ENCODE measurements at regions not wholly inside any gene's neighbourhood (a gene's known extent, or its start where the extent isn't known, plus 50 kb on each side); places are given as distances from the start of the nearest gene placed in this dataset.

GRCh38 chr4:24719615-24720014 lies 75.8 kb upstream of the SOD3 start:
- H3K27me3 Mint-ChIP-seq (ENCODE audit: insufficient read depth) = peaks cover 11% of the 10 kb centered on the region
- no peak overlapping the region for H3K27ac Mint-ChIP-seq
- peaks cover 7% of the 10 kb centered on the region for H3K9me3 Mint-ChIP-seq
- no peak overlapping the region for H3K4me3 Mint-ChIP-seq
- TF ChIP-seq CTCF (IDR thresholded peaks at IDR 0.05) = no peak
- no peak for DNase-seq
- H3K36me3 Mint-ChIP-seq (ENCODE audit: low read depth) = peaks cover 5% of the 10 kb centered on the region; the same call in 1 of the 2 replicates
- H3K4me1 Mint-ChIP-seq (ENCODE audit: low read depth) = no peaks in the 10 kb centered on the region

DNA sequence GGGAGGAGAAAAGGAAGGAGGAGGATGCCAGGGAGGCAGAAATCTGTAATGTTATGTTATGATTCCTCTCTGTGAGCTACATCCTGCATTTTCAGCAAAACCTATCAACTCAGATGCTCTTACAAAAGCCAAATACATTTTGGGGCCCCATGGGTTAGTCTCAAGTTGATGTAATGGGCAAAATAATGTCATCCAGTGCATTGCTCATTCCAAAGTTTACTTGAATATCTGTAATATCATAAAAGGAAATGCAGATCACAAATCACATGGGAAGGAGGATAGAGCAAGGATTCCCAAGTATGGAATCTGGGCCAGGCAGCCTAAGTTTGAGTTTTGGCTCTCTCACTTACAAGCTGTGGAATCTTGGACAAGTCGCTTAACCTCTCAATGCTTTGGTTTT lies 74.9 kb upstream of the SOD3 start:
- no peak for DNase-seq
- Mint-ChIP-seq H3K27me3 (ENCODE audit: insufficient read depth) (peaks cover 11% of the 10 kb centered on the region), H3K36me3 (ENCODE audit: low read depth) (peaks cover 3% of the 10 kb centered on the region; the same call in 1 of the 2 replicates), H3K27ac (no peak overlapping the region), H3K4me3 (no peak overlapping the region), H3K9me3 (peaks cover 2% of the 10 kb centered on the region), H3K4me1 (ENCODE audit: low read depth) (no peaks in the 10 kb centered on the region)
- TF ChIP-seq CTCF (IDR thresholded peaks at IDR 0.05) = no peak

- peaks cover 11% of the 10 kb centered on the region for H3K27me3 Mint-ChIP-seq (ENCODE audit: insufficient read depth)
- H3K4me3 Mint-ChIP-seq = no peak overlapping the region
- DNase-seq = no peak
- no peak overlapping the region for H3K27ac Mint-ChIP-seq
- TF ChIP-seq CTCF (IDR thresholded peaks at IDR 0.05) = no peak
- no peaks in the 10 kb centered on the region for H3K36me3 Mint-ChIP-seq (ENCODE audit: low read depth)
- H3K4me1 Mint-ChIP-seq (ENCODE audit: low read depth) = no peaks in the 10 kb centered on the region
- H3K9me3 Mint-ChIP-seq = no peaks in the 10 kb centered on the region
Measured at GRCh38 chr4:24720979-24721378, 74.4 kb upstream of the SOD3 start.

- TF ChIP-seq CTCF (IDR thresholded peaks at IDR 0.05) = no peak
- H3K27ac Mint-ChIP-seq = no peak overlapping the region
- no peak for DNase-seq
- H3K9me3 Mint-ChIP-seq = no peaks in the 10 kb centered on the region
- H3K4me3 Mint-ChIP-seq = no peak overlapping the region
- no peaks in the 10 kb centered on the region for H3K36me3 Mint-ChIP-seq (ENCODE audit: low read depth)
- peaks cover 16% of the 10 kb centered on the region for H3K27me3 Mint-ChIP-seq (ENCODE audit: insufficient read depth)
- no peaks in the 10 kb centered on the region for H3K4me1 Mint-ChIP-seq (ENCODE audit: low read depth)
Measured at GRCh38 chr4:24722026-24722568, 73.3 kb upstream of the SOD3 start.

DNA sequence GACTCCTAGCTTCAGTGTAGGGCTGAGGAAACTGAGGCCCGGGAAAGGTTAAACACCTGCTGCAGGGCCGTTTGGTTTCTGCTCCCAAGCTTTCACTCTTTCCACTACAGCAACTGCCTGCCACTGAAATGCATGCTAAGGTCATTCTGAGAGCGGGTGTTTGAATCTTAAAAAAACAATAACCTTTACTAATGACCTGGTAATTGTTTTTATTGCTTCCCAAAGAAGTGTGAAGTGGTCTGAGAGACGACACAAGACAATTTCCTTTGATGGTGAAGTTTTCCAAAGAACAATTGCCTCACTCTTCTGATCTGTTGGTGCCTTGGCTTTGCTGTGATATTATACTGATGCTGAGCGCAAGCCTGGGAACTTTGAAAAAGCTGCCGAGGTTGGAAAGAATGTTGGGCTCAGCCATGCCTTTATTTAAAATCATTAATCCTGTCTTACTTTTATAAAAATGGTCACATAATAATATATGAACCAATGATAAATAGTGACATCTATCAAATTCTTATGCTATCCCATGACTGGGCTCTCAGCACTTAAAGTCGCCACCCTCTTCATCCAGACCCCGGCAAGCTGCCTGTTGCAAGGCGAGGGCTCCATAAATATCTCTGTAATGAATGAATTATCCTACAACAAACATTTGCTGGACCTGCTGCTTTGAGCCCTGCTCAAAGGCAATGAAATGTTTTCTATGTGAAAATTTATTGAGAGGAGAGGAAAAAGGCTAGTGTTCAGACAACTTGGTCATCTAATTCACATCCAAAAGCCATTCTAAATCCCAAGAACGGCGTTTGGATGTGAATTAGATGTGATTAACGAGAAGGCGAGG lies 67.8 kb upstream of the SOD3 start:
- Mint-ChIP-seq H3K9me3 (no peaks in the 10 kb centered on the region), H3K27me3 (ENCODE audit: insufficient read depth) (peaks cover 16% of the 10 kb centered on the region), H3K4me1 (ENCODE audit: low read depth) (no peaks in the 10 kb centered on the region; the same call in 1 of the 2 replicates), H3K27ac (no peak overlapping the region), H3K4me3 (no peak overlapping the region), H3K36me3 (ENCODE audit: low read depth) (no peaks in the 10 kb centered on the region)
- no peak for DNase-seq
- no peak for TF ChIP-seq CTCF (IDR thresholded peaks at IDR 0.05)
